Transverse colon (tissue), 4 donors: ENCODE measurements at regions not wholly inside any gene's neighbourhood (a gene's known extent, or its start where the extent isn't known, plus 50 kb on each side); places are given as distances from the start of the nearest gene placed in this dataset.

Source experiments
- CTCF ChIP-seq, 5 experiments: fragments of 200-600 bp in 3 of 5; fragments of 450-650 bp in 2 of 5; sonication (generic) in 3 of 5; IDR thresholded peaks; 1 replicate in 2 of 5; 2 replicates in 3 of 5; pipeline ENCODE4 v1.5.1; 2016 to 2017; ENCODE audit warnings: antibody characterized with exemption in 5 of 5, inconsistent platforms in 3 of 5, mild to moderate bottlenecking in 2 of 5, moderate library complexity in 1 of 5
- EP300 ChIP-seq: sonication (generic); formaldehyde crosslinking; IDR thresholded peaks from one replicate; pipeline ENCODE4 v1.6.1; 2017; ENCODE audit warnings: antibody characterized with exemption, low read depth
- POLR2A ChIP-seq: fragments of 450-650 bp; IDR thresholded peaks from one replicate; pipeline ENCODE4 v1.6.1; 2016; ENCODE audit warnings: antibody characterized with exemption, mild to moderate bottlenecking, moderate library complexity
- POLR2AphosphoS5 ChIP-seq, 3 donors: sonication (generic); formaldehyde crosslinking; IDR thresholded peaks; one replicate each; pipeline ENCODE4 v1.6.1; 2016; ENCODE audit warnings: antibody characterized with exemption in 3 of 3

DNA sequence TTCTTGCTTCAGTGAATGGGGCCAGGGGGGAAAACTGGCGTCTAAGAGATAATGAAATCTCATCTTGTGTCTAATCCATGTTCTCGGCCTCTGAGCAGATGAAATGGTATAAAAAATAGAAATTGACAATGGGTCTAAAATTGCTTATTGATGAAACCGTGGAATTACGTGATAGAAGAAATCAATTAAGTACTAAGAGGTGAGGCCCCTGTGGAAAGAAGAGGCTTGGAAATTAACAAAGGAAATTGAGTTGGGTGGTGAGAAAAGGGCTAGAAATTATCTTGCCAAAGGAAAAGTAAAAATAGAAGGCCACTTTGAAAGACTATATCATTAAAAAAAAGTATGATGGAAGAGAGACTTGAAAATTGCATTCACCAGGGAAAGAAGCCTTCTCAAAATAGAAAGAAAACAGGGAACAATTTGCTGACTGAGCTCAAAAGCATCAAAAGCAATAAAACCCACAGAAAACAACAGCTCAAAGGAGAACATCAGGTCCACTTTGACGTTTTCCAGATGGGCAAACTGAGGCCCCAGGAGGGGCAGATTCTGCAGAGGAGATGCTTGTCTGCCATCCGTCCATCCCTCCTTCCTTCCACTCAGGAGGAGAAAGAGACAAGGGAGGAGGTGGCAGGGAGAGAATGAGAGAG is 226.1 kb upstream of the RTL1 start:
- TF ChIP-seq POLR2A, result no peak
- no peak for TF ChIP-seq CTCF (IDR thresholded peaks at IDR 0.05)
- no peak for TF ChIP-seq EP300
- no peak for TF ChIP-seq POLR2AphosphoS5 (IDR thresholded peaks at IDR 0.05)
